Lower leg skin (tissue), 4 donors: ENCODE measurements at regions not wholly inside any gene's neighbourhood (a gene's known extent, or its start where the extent isn't known, plus 50 kb on each side); places are given as distances from the start of the nearest gene placed in this dataset.

Source experiments
- DNase-seq, 2 donors: peaks; one replicate each; pipeline ENCODE4 v3.0.0-alpha.2; 2019; ENCODE audit warnings: low spot score in 2 of 2
- H3K4me3 ChIP-seq: fragments of 200-600 bp; sonication (generic); 2 replicates; pipeline ENCODE4 v1.5.1; 2017; ENCODE audit warnings: mild to moderate bottlenecking, low read depth; ENCODE audit not compliant: poor library complexity, severe bottlenecking
- CTCF ChIP-seq, 3 donors: fragments of 450-650 bp; IDR thresholded peaks; one replicate each; pipeline ENCODE4 v1.5.1; 2016; ENCODE audit warnings: antibody characterized with exemption in 3 of 3, mild to moderate bottlenecking in 3 of 3, moderate library complexity in 2 of 3
- POLR2A ChIP-seq, 2 donors: fragments of 450-650 bp; IDR thresholded peaks; one replicate each; pipeline ENCODE4 v1.6.1; 2016 to 2017; ENCODE audit warnings: antibody characterized with exemption in 2 of 2, mild to moderate bottlenecking in 1 of 2, moderate library complexity in 1 of 2
- WGBS, 2 donors: methylation state at CpG; one replicate each; pipeline ENCODE4 v1.1.5; 2018; 5-methylcytosine and 5-hydroxymethylcytosine counted together
- intact Hi-C: fragments of 100-400 bp; cut with DNase I; formaldehyde crosslinking; loops from one replicate; pipeline ENCODE4 v1.15.0; 2023; ENCODE audit warnings: low total_unique reads

- TF ChIP-seq POLR2A (IDR thresholded peaks at IDR 0.05), result no peak
- no peak for TF ChIP-seq CTCF (IDR thresholded peaks at IDR 0.05)
- no peak overlapping the region for H3K4me3 ChIP-seq
- no peak for DNase-seq
- intact Hi-C loops, result no loop called here
- WGBS, 2 donors, result 65 to 85% methylated on average over 1 of the region's 1 CpG
Observed at GRCh38 chr6:95958686-95959085, 57.1 kb upstream of the FUT9 start.

DNA sequence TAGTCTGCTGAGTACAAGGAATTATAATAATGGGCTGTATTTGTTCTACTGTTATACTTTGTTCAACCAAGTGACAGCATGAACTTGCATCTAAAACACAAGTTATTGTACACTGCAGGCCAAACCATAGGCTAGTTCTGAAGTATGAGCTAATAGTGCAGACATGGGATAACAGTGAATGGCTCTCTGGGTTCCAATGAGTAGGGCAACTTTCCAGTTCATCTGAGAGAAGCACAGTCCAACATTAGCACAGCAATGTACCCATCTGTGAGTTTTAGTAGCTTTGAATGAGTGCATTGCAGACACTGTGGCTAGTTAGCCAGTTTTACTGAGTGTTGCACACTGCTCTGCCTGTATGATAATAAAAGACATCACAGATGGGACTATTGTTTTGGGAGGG, 56.5 kb upstream of the FUT9 start:
- TF ChIP-seq POLR2A (IDR thresholded peaks at IDR 0.05), result no peak
- no peak for TF ChIP-seq CTCF (IDR thresholded peaks at IDR 0.05)
- DNase-seq, result no peak
- intact Hi-C loops, result no loop called here
- H3K4me3 ChIP-seq, result no peak overlapping the region
